Prostate gland (tissue), 2 donors: ENCODE measurements at regions not wholly inside any gene's neighbourhood (a gene's known extent, or its start where the extent isn't known, plus 50 kb on each side); places are given as distances from the start of the nearest gene placed in this dataset.

ENCODE experiments used
- DNase-seq: peaks from one replicate; pipeline ENCODE4 v3.0.0-alpha.2; 2019; ENCODE audit warnings: low spot score
- H3K27ac ChIP-seq, 2 donors: fragments of 200-600 bp; sonication (generic); 2 replicates each; pipeline ENCODE4 v1.5.1; 2017 to 2019
- H3K27me3 ChIP-seq: fragments of 200-600 bp; sonication (generic); replicated peaks from 2 replicates; pipeline ENCODE4 v1.5.1; 2019; ENCODE audit not compliant: insufficient read depth
- H3K36me3 ChIP-seq, 2 donors: fragments of 200-600 bp; sonication (generic); 1 replicate in 1 of 2; 2 replicates in 1 of 2; pipeline versions ENCODE4 v1.5.1 to v1.8.1; 2017 to 2019
- H3K4me1 ChIP-seq: fragments of 200-600 bp; sonication (generic); replicated peaks from 2 replicates; pipeline ENCODE4 v1.5.1; 2019
- H3K4me3 ChIP-seq, 2 donors: fragments of 200-600 bp; sonication (generic); 2 replicates each; pipeline ENCODE4 v1.5.1; 2017 to 2019
- H3K9me3 ChIP-seq: fragments of 200-600 bp; sonication (generic); 2 replicates; pipeline ENCODE4 v1.5.1; 2017
- CTCF ChIP-seq, 4 experiments: fragments of 200-600 bp in 2 of 4; fragments of 450-650 bp in 2 of 4; sonication (generic) in 2 of 4; IDR thresholded peaks; 1 replicate in 3 of 4; 2 replicates in 1 of 4; pipeline ENCODE4 v1.5.1; 2016 to 2019; ENCODE audit warnings: antibody characterized with exemption in 4 of 4, mild to moderate bottlenecking in 2 of 4, moderate library complexity in 2 of 4
- POLR2A ChIP-seq: fragments of 450-650 bp; IDR thresholded peaks from one replicate; pipeline ENCODE4 v1.6.1; 2016; ENCODE audit warnings: antibody characterized with exemption, mild to moderate bottlenecking
- POLR2AphosphoS5 ChIP-seq: sonication (generic); formaldehyde crosslinking; IDR thresholded peaks from one replicate; pipeline ENCODE4 v1.6.1; 2017; ENCODE audit warnings: antibody characterized with exemption
- WGBS: methylation state at CpG from one replicate; pipeline ENCODE4 v1.1.5; 2018; 5-methylcytosine and 5-hydroxymethylcytosine counted together
- intact Hi-C: fragments of 100-400 bp; cut with DNase I; formaldehyde crosslinking; loops from one replicate; pipeline ENCODE4 v1.14.2; 2022

DNA sequence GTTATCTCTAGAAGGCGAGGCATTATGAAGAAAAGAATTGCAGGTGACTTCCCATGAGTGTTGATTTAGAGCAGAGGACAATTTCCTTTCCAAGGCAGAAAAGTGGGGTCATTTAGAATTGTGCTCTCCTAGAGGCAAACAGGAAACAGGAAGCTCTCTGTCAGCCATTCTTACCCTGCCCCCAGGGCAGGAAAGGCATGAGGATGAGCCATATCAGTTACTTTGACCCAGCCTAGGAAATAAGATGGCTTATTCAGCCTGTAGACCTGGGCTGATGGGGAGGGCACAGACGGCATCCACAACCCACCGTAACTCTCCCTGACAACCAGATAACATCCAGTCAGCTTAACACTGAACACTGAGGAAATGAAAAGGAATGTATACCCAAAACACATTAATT, 88.8 kb upstream of the KDR start:
- Histone ChIP-seq H3K4me3 (no peak overlapping the region), H3K9me3 (no peaks in the 10 kb centered on the region), H3K27me3 (no peaks in the 10 kb centered on the region), H3K36me3 (no peaks in the 10 kb centered on the region), H3K27ac (no peak overlapping the region), H3K4me1 (no peaks in the 10 kb centered on the region)
- no peak for DNase-seq
- intact Hi-C loops: no loop called here
- TF ChIP-seq CTCF (IDR thresholded peaks at IDR 0.05) (no peak), POLR2A (no peak), POLR2AphosphoS5 (no peak)
- WGBS: 54% methylated on average over 3 of the region's 3 CpGs

DNA sequence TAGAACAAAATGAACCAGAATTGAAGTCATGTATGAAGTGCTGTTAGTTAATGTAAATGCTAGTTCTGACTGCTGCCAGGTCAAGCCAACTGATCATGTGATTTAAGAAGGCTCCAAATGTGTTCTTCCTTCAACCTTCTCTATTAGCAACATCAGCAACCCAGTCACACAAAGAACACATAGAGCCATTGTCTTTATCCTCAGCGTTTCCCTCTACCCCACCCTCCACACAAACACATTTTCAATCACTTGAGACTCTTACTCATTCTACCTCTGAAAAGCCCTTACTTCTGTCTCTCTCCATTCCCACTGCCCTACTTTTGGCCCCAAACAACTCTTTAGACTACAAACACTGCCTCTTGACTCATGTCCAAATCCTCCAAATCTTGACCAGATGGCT, 89.7 kb upstream of the KDR start:
- Histone ChIP-seq H3K27ac (no peak overlapping the region), H3K4me3 (no peak overlapping the region), H3K4me1 (no peaks in the 10 kb centered on the region), H3K36me3 (no peaks in the 10 kb centered on the region), H3K9me3 (no peaks in the 10 kb centered on the region), H3K27me3 (no peaks in the 10 kb centered on the region)
- DNase-seq: no peak
- intact Hi-C loops: no loop called here
- 62% methylated on average over 1 of the region's 1 CpG for WGBS
- TF ChIP-seq POLR2A (no peak), POLR2AphosphoS5 (no peak), CTCF (IDR thresholded peaks at IDR 0.05) (no peak)

- Histone ChIP-seq H3K27ac (no peak overlapping the region), H3K9me3 (no peaks in the 10 kb centered on the region), H3K4me3 (no peak overlapping the region), H3K36me3 (no peaks in the 10 kb centered on the region), H3K4me1 (no peaks in the 10 kb centered on the region), H3K27me3 (no peaks in the 10 kb centered on the region)
- no peak for DNase-seq
- TF ChIP-seq CTCF (IDR thresholded peaks at IDR 0.05): no peak
- TF ChIP-seq POLR2AphosphoS5: no peak
- no peak for TF ChIP-seq POLR2A
- intact Hi-C loops: no loop called here
- WGBS: 49% methylated on average over 4 of the region's 4 CpGs
Observed at GRCh38 chr4:55216863-55217635, 91.7 kb upstream of the KDR start.

DNA sequence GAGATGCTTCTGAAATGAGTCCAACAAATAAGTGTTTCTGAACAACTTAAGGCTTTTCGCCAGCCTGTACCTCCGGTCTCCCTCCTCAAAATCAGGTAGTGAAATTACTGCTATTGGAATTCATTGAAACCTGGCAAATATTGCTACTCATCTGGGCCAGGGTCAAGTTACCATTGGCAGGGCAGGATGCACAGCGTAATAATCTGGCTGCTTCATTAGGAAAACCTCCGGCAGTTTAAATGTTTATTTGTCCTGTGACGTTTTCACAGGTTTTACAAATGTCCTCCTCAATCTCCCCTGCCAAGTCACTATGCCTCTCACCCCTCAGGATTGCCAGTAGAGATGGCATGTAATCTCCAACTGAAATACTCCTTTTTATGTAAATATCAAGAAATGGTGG, 92.6 kb upstream of the KDR start:
- TF ChIP-seq POLR2AphosphoS5: no peak
- TF ChIP-seq POLR2A: no peak
- no peak for TF ChIP-seq CTCF (IDR thresholded peaks at IDR 0.05)
- Histone ChIP-seq H3K27ac (no peak overlapping the region), H3K36me3 (no peaks in the 10 kb centered on the region), H3K4me1 (no peaks in the 10 kb centered on the region), H3K27me3 (no peaks in the 10 kb centered on the region), H3K9me3 (no peaks in the 10 kb centered on the region), H3K4me3 (no peak overlapping the region)
- 36% methylated on average over 5 of the region's 5 CpGs for WGBS
- no peak for DNase-seq
- intact Hi-C loops: no loop called here

- H3K4me3 ChIP-seq: no peak overlapping the region
- H3K27me3 ChIP-seq: no peaks in the 10 kb centered on the region
- no peaks in the 10 kb centered on the region for H3K4me1 ChIP-seq
- TF ChIP-seq POLR2A: no peak
- TF ChIP-seq POLR2AphosphoS5: no peak
- no peak for TF ChIP-seq CTCF (IDR thresholded peaks at IDR 0.05)
- H3K36me3 ChIP-seq: no peaks in the 10 kb centered on the region
- 62% methylated on average over 2 of the region's 2 CpGs for WGBS
- DNase-seq: no peak
- H3K9me3 ChIP-seq: no peaks in the 10 kb centered on the region
- H3K27ac ChIP-seq: no peak overlapping the region
- intact Hi-C loops: no loop called here
Observed at GRCh38 chr4:55237839-55238238, 108.2 kb upstream of the SRD5A3 start.
